H9 (cell line): ENCODE measurements at regions not wholly inside any gene's neighbourhood (a gene's known extent, or its start where the extent isn't known, plus 50 kb on each side); places are given as distances from the start of the nearest gene placed in this dataset.

Source experiments
- DNase-seq: peaks from one replicate; pipeline ENCODE4 v3.0.0-alpha.2; 2017
- H2AFZ ChIP-seq: one replicate; pipeline ENCODE4 v1.6.1; 2013; ENCODE audit warnings: mild to moderate bottlenecking, low read length, control low read depth, moderate library complexity
- H2AK5ac ChIP-seq: 2 replicates; pipeline ENCODE4 v1.6.1; 2013; ENCODE audit warnings: low read length, control low read depth, mixed read lengths; ENCODE audit not compliant: insufficient read length
- H2BK120ac ChIP-seq: one replicate; pipeline ENCODE4 v1.6.1; 2013; ENCODE audit warnings: low read depth, mild to moderate bottlenecking, low read length, control low read depth, inconsistent platforms; ENCODE audit not compliant: poor library complexity, severe bottlenecking
- H2BK12ac ChIP-seq: 2 replicates; pipeline ENCODE4 v1.6.1; 2013; ENCODE audit warnings: low read length, control low read depth, mixed read lengths, low read depth; ENCODE audit not compliant: insufficient read length
- H2BK15ac ChIP-seq: 2 replicates; pipeline ENCODE4 v1.6.1; 2013; ENCODE audit warnings: low read depth, low read length, control low read depth
- H2BK20ac ChIP-seq: one replicate; pipeline ENCODE4 v1.6.1; 2013; ENCODE audit warnings: low read depth, mild to moderate bottlenecking, low read length, control low read depth, inconsistent platforms; ENCODE audit not compliant: poor library complexity, severe bottlenecking
- H2BK5ac ChIP-seq: 2 replicates; pipeline ENCODE4 v1.6.1; 2013; ENCODE audit warnings: low read length, control low read depth, mixed read lengths; ENCODE audit not compliant: insufficient read length
- H3K14ac ChIP-seq: 2 replicates; pipeline ENCODE4 v1.6.1; 2013; ENCODE audit warnings: low read length, control low read depth; ENCODE audit not compliant: insufficient read depth
- H3K18ac ChIP-seq: 2 replicates; pipeline ENCODE4 v1.6.1; 2013; ENCODE audit warnings: low read depth, mild to moderate bottlenecking, mixed read lengths, low read length, control low read depth; ENCODE audit not compliant: insufficient read length
- H3K23ac ChIP-seq: 2 replicates; pipeline ENCODE4 v1.6.1; 2013; ENCODE audit warnings: low read length, control low read depth, mixed read lengths, low read depth; ENCODE audit not compliant: insufficient read length
- H3K23me2 ChIP-seq: 2 replicates; pipeline ENCODE4 v1.6.1; 2013; ENCODE audit warnings: low read depth, mild to moderate bottlenecking, mixed read lengths, low read length, control low read depth; ENCODE audit not compliant: insufficient read length, poor library complexity, severe bottlenecking
- H3K27ac ChIP-seq: 2 replicates; pipeline ENCODE4 v1.5.1; 2013; ENCODE audit warnings: low read length, control low read depth, mixed read lengths, low read depth; ENCODE audit not compliant: insufficient read length
- H3K27me3 ChIP-seq: 2 replicates; pipeline ENCODE4 v1.6.1; 2013; ENCODE audit warnings: low read length, control low read depth, inconsistent platforms; ENCODE audit not compliant: insufficient read depth
- H3K4ac ChIP-seq: 2 replicates; pipeline ENCODE4 v1.6.1; 2013; ENCODE audit warnings: low read depth, mild to moderate bottlenecking, control low read depth, inconsistent platforms, low read length, moderate library complexity
- H3K4me1 ChIP-seq: 2 replicates; pipeline ENCODE4 v1.6.1; 2013; ENCODE audit warnings: low read length, control low read depth, inconsistent platforms; ENCODE audit not compliant: insufficient read depth
- H3K4me2 ChIP-seq: 2 replicates; pipeline ENCODE4 v1.6.1; 2013; ENCODE audit warnings: low read length, control low read depth, mixed read lengths; ENCODE audit not compliant: insufficient read length, insufficient read depth
- H3K56ac ChIP-seq: 2 replicates; pipeline ENCODE4 v1.6.1; 2013; ENCODE audit warnings: low read depth, mild to moderate bottlenecking, mixed read lengths, low read length, control low read depth; ENCODE audit not compliant: insufficient read length
- H3K79me1 ChIP-seq: 2 replicates; pipeline ENCODE4 v1.6.1; 2013; ENCODE audit warnings: low read depth, mild to moderate bottlenecking, moderate library complexity, low read length, control low read depth, inconsistent platforms; ENCODE audit not compliant: insufficient read depth, poor library complexity, severe bottlenecking
- H3K79me2 ChIP-seq: 2 replicates; pipeline ENCODE4 v1.6.1; 2013; ENCODE audit warnings: low read length, control low read depth, inconsistent platforms; ENCODE audit not compliant: insufficient read depth
- H3K9ac ChIP-seq: 2 replicates; pipeline ENCODE4 v1.6.1; 2013; ENCODE audit warnings: low read length, control low read depth, mixed read lengths; ENCODE audit not compliant: insufficient read length; ENCODE audit errors: extremely low read depth
- H3K9me3 ChIP-seq: one replicate; pipeline ENCODE4 v1.6.1; 2013; ENCODE audit warnings: low read depth, low read length, inconsistent platforms; ENCODE audit not compliant: control insufficient read depth
- H3T11ph ChIP-seq: one replicate; pipeline ENCODE4 v1.6.1; 2013; ENCODE audit warnings: mild to moderate bottlenecking, low read length, control low read depth, inconsistent platforms
- H4K20me1 ChIP-seq: one replicate; pipeline ENCODE4 v1.6.1; 2013; ENCODE audit not compliant: control insufficient read depth, insufficient read length, insufficient read depth
- H4K5ac ChIP-seq: 2 replicates; pipeline ENCODE4 v1.6.1; 2013; ENCODE audit warnings: low read depth, mild to moderate bottlenecking, mixed read lengths, low read length, control low read depth; ENCODE audit not compliant: insufficient read length
- H4K8ac ChIP-seq: replicated peaks from 2 replicates; pipeline ENCODE4 v1.6.1; 2013; ENCODE audit warnings: low read length, control low read depth, mixed read lengths, low read depth; ENCODE audit not compliant: insufficient read length
- H4K91ac ChIP-seq: 2 replicates; pipeline ENCODE4 v1.6.1; 2013; ENCODE audit warnings: low read depth, mild to moderate bottlenecking, moderate library complexity, mixed read lengths, low read length, control low read depth; ENCODE audit not compliant: insufficient read length
- H3K27ac Mint-ChIP-seq, 3 experiments: 2 replicates in 2 of 3; 3 replicates in 1 of 3; pipeline ENCODE4 v1.8.0; 2020 to 2021; ENCODE audit warnings: mixed read lengths in 3 of 3, mild to moderate bottlenecking in 1 of 3, moderate library complexity in 1 of 3
- H3K27me3 Mint-ChIP-seq: 2 replicates; pipeline ENCODE4 v1.8.0; 2021; ENCODE audit warnings: low read depth, mild to moderate bottlenecking, moderate library complexity, mixed read lengths
- H3K36me3 Mint-ChIP-seq, 3 experiments: 2 replicates in 2 of 3; 3 replicates in 1 of 3; pipeline ENCODE4 v1.8.0; 2020 to 2021; ENCODE audit warnings: low read depth in 3 of 3, mixed read lengths in 3 of 3; ENCODE audit not compliant: insufficient read depth in 1 of 3
- H3K4me1 Mint-ChIP-seq, 2 experiments: 2 replicates each; pipeline ENCODE4 v1.8.0; 2020; ENCODE audit warnings: mixed read lengths in 2 of 2
- H3K4me3 Mint-ChIP-seq, 2 experiments: 2 replicates in 1 of 2; 3 replicates in 1 of 2; pipeline ENCODE4 v1.8.0; 2020 to 2021; ENCODE audit warnings: mild to moderate bottlenecking in 2 of 2, mixed read lengths in 2 of 2, moderate library complexity in 1 of 2
- H3K9me3 Mint-ChIP-seq, 2 experiments: 2 replicates in 1 of 2; 3 replicates in 1 of 2; pipeline ENCODE4 v1.8.0; 2020; ENCODE audit warnings: mild to moderate bottlenecking in 2 of 2, mixed read lengths in 2 of 2, moderate library complexity in 1 of 2
- CTCF ChIP-seq: fragments of 200-600 bp; sonication (generic); conservative IDR thresholded peaks from 3 replicates; pipeline ENCODE4 v1.8.0; 2021; ENCODE audit warnings: antibody characterized with exemption, mild to moderate bottlenecking
- WGBS: extraction: QIAGEN DNeasy Blood & Tissue Kit; methylation state at CpG from one replicate; pipeline ENCODE4 v1.1.7; 2013; ENCODE audit warnings: missing lambda C conversion rate, low lambda C conversion rate, mixed read lengths; ENCODE audit not compliant: insufficient read length; ENCODE audit errors: extremely low coverage; 5-methylcytosine and 5-hydroxymethylcytosine counted together

- Histone ChIP-seq H4K5ac (no peak overlapping the region), H2BK12ac (no peak overlapping the region), H2BK20ac (no peak overlapping the region), H3K23me2 (peaks cover 3% of the 10 kb centered on the region), H3K14ac (no peak overlapping the region), H3K4me2 (no peak overlapping the region), H3K9ac (no peak overlapping the region), H4K8ac (no peak overlapping the region), H3T11ph (no peak overlapping the region), H3K4ac (no peak overlapping the region), H3K4me1 (peaks cover 2% of the 10 kb centered on the region; the same call in 1 of the 2 replicates), H2BK15ac (no peak overlapping the region), H3K79me2 (no peaks in the 10 kb centered on the region), H3K79me1 (no peaks in the 10 kb centered on the region), H2BK120ac (no peak overlapping the region), H4K20me1 (no peaks in the 10 kb centered on the region), H3K27me3 (no peaks in the 10 kb centered on the region), H2AFZ (no peak overlapping the region), H3K56ac (no peak overlapping the region), H3K9me3 (no peaks in the 10 kb centered on the region), H2BK5ac (no peak overlapping the region), H3K23ac (no peak overlapping the region), H2AK5ac (no peak overlapping the region), H3K27ac (no peak overlapping the region), H3K18ac (no peak overlapping the region), H4K91ac (no peak overlapping the region)
- no peak for DNase-seq
- H3K4me3 Mint-ChIP-seq, result no peak overlapping the region
- peaks cover 3% of the 10 kb centered on the region in 2 experiments; a peak in 2 of 5 replicates for H3K9me3 Mint-ChIP-seq
- peaks cover 0 to 3% (median 2%) of the 10 kb centered on the region in 3 experiments; a peak in 1 of 7 replicates for H3K36me3 Mint-ChIP-seq
- no peak overlapping the region for H3K27ac Mint-ChIP-seq
- no peak for TF ChIP-seq CTCF
- H3K4me1 Mint-ChIP-seq, result peaks cover 40 to 45% of the 10 kb centered on the region in 2 experiments
- H3K27me3 Mint-ChIP-seq, result peaks cover 8% of the 10 kb centered on the region
- no CpG with 5 or more reads among the region's 1 CpG for WGBS
These were observed 144.4 kb upstream of the FGGY start for GRCh38 chr1:59152511-59152910.
